GM19025 (cell line): ENCODE measurements at regions not wholly inside any gene's neighbourhood (a gene's known extent, or its start where the extent isn't known, plus 50 kb on each side); places are given as distances from the start of the nearest gene placed in this dataset.

ENCODE experiments used
- ATAC-seq: cut with Tn5 transposase; IDR thresholded peaks from one replicate; pipeline ENCODE4 v1.9.1; 2021; ENCODE audit warnings: mild to moderate bottlenecking, low read depth, moderate library complexity; ENCODE audit not compliant: unreplicated experiment

DNA sequence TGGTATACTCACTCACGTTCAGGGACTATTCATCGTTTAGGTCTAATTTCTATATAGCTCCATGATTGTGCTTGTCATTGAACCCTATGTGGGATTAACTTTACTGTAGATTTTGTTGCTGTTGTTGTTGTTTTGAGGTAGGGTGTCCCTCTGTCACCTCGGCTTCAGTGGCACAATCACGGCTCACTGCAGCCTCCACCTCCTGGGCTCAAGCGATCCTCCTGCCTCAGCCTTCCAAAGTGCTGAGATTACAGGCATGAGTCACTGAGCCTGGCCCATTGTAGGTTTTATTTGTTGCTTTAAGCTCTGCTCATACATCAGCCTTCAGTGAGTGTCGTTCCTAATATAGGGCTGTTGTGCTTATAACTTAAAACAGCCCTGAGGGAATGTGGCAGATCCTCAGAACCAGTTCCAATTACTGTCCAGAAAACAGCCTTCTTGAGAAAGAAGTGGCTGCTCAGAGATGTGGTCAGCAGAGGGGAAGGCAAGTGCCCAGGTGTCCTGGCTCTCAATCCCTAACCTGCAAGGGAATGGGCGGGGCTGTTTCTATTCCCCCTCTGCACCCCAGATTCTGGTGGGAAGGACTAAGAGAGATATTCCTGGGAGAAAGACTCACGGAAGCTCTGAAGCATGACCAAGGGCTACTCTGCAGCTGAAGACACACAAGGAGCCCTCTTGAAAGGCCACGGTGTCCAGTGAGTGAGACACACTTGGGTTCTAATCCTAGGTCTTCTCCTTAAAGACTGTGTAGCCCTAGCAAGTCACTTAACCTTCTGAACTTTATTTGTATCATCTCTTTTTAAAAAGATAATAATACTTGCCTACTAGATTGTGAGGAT, 79.6 kb upstream of the LCLAT1 start:
- no peak for ATAC-seq

- no peak for ATAC-seq
Observed at GRCh38 chr2:30368258-30368657, 78.8 kb upstream of the LCLAT1 start.

DNA sequence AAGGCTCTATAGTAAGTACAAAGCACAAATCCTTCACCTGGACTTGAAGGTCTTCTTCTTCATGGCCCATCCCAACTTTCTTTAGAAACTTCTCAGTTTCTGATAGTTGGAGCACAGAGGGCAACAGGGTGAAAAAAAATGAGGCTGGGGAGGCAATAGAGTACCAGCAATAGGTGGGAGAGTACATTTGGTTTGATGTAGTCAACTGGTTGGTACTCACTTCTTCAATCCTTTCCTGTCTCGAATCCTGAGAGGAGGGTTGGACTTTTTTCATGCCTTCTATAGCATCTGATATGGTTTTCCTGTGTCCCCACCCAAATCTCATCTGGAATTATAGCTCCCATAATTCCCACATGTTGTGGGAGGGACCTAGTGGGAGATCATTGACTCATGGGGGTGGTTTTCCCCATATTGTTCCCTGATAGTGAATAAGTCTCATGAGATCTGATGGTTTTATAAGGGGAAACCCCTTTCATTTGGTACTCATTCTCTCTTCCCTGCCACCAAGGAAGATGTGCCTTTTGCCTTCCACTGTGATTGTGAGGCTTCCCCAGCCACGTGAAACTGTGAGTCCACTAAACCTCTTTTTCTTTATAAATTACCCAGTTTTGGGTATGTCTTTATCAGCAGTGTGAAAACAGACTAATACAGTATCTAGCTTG, 75.9 kb upstream of the LCLAT1 start:
- ATAC-seq, result no peak

GRCh38 chr2:30371772-30372373, 75.2 kb upstream of the LCLAT1 start:
- no peak for ATAC-seq

GRCh38 chr2:30372826-30373225, 74.2 kb upstream of the LCLAT1 start:
- ATAC-seq, result no peak

DNA sequence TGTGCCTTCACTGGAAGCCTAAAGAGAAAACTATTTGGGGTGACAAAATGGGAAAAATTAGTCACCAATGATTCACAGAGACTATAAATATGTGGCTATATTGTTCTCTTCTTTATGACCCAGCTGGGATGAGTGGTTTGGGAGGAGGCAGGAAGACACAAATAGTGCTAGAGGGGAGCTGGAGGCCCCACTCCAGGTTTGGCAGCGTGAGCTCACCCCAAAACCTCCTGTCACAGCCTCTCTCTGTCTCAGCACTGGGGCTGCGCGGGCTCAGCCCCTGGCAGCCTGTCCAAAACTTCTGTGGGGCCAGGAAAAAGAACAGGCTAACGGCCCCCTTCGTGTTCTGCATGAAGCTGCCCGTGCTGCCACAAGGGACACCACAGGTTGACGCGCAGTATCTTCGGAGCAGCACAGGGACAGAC, 73.2 kb upstream of the LCLAT1 start:
- ATAC-seq, result no peak

GRCh38 chr2:30374380-30374779, 72.7 kb upstream of the LCLAT1 start:
- ATAC-seq, result no peak

DNA sequence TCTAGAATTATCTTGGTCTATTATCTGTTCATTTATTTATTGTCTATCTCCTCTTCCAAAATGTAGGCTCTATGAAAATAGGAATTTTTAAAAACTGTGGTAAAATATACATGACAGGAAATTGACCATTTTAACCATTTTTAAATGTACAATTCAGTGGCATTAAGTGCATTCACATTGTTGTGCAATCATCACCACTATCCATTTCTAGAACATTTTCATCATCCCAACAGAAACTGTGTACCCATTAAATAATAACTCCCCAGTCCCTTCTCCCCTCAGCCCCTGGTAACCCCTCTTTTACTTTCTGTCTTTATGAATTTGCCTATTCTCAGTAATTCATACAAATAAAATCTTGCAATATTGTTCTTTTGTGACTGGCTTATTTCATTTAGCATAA, 71.1 kb upstream of the LCLAT1 start:
- ATAC-seq, result no peak

DNA sequence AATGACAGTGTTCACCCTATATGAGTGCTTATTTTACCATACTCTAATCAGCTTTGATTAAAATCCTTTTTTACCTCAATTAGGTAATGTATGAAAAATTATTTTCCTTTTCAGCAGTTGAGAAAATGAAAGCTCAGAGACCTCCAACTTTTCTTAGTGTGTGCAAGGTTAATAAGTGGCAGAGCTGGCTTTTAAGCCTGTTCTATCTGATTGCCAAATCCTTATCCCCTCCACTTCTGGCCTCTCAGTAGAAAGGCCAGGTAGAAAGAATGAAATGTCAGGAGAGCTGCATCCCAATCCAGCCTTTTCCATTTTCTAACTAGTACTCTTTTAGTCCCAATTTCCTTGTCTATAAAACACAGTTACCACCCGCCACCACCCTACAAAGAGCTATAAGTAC, 67.6 kb upstream of the LCLAT1 start:
- no peak for ATAC-seq

- no peak for ATAC-seq
Observed at GRCh38 chr2:30380824-30381223, 66.2 kb upstream of the LCLAT1 start.

DNA sequence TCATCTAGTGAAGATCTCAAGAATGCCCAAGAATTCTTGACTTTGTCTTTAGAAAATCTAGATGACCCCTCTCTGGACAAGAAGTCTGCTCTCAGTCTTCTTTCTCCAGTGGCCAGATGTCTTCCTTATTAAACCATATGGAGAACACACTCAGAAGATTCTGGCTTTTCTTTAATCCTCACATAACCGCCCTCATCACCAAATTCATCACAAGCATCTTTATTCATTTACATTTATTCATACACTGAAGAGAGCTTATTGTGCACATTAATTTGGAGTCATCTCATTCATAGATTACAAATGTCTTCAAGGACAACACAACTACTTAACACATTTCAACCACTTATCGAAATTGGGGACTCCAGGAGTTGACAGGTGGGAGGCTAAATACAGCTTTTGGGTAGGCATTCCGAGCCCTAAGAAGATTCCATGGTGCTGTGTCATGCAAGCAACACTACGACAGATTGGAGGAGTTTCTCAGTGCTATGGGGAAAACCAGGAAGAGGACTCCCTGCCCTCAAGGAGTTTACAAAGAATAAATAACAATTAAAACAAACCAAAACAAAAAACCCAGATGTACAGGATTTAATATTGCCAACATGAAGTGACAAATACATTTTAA, 64.8 kb upstream of the LCLAT1 start:
- ATAC-seq, result no peak

DNA sequence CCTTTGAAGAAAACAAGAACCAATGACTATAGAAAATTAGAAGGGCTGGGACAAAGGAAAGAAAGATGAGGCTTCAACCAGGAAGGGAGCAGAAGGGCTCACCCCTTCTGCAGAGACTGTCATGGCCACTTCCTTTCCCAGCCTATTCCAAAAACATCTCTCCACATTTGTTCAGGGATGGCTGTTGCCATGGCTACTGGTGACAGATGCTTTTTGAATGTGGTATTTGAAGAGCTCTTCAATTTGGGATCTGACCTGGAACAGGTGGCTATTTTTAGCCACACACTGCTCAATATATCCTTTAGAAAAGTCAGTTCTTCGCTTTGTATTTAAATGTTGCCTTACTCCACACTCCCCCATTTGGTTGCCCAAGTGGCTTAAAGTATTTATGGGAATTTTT, 64.1 kb upstream of the LCLAT1 start:
- ATAC-seq, result no peak

DNA sequence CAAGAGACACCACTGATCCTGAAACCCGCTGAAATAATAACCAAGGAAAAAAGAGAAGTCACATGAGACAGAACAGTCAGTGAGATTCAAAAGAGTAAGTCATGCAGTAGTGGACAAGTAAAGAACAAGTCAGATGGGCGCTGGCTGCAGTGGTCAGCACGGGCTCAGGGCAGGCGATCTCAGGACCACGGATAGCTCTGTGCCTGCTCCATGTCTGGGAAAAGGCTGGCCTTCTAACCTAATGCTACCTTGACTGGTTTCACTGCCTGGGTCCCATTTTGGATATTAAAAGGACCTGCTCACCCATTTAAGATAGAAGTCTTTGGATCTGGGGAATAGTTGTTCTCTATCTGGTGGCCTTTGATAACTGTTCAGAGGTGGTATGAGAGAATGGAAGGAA, 61.7 kb upstream of the LCLAT1 start:
- ATAC-seq, result no peak

DNA sequence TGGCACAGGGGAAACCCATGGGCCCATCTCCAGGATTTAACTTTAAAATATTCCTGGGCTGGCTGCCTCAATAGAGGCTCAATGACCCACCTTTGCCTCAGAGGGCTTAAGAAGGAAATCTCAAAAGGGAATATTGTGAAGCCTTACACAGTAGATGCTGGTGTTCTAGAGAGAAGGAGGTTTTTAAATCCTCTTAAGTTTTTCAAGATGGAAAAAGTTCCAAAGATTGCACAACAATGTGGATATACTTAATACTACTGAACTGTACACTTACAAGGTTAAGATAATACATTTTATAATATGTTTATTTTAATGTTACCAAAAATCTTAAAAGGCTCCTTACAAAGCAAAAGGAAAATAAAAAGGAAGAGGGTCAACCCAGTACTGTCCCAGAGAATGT, 54.9 kb upstream of the LCLAT1 start:
- ATAC-seq, result no peak

- no peak for ATAC-seq
Observed at GRCh38 chr2:30393510-30393909, 53.5 kb upstream of the LCLAT1 start.

GRCh38 chr2:30394096-30394495, 53.0 kb upstream of the LCLAT1 start:
- no peak for ATAC-seq

DNA sequence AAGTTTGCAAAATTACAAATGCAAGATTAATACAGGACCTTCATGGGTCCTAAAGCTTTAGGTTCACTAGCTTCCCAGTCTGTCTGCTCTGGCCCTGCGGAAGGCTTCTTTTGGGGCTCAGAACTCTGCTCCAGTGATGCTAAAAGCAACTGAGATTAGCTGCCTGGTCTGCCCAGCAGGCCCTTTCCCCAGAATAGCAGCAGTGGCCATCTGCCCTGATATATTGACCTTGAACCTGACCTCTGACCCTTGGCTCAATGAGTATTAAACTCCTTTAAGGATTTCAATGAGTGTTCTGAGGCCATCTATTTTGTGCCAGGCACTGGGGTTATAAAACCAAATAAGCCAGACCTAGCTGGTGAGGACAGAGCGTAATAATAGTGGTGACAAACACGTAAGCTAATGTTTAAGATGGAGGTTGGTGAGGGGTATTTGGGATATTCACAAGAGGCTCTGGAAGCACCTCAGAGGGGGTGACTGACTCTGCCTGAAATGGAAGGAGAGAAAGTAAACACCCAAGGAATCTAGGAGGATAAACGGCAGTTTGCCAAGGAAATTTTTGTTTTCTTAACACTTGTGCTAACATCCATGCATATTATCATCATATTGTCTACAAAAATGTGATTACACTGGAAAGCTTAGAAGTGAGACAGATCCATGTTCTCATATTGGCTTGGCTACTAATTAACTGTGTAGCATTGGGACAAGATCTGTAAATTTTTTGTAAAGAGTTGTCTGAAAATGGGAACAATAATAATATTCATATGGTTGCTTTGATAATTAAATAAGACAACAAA, 50.4 kb upstream of the LCLAT1 start:
- ATAC-seq, result no peak
